Progenitor cell of endocrine pancreas (in vitro differentiated cells): ENCODE measurements at regions not wholly inside any gene's neighbourhood (a gene's known extent, or its start where the extent isn't known, plus 50 kb on each side); places are given as distances from the start of the nearest gene placed in this dataset.

Experiments used
- DNase-seq: peaks from one replicate; pipeline ENCODE4 v3.0.0; 2021; ENCODE audit warnings: low spot score; ENCODE audit not compliant: unreplicated experiment
- H3K27ac Mint-ChIP-seq: 2 replicates; pipeline ENCODE4 v1.8.0; 2021; ENCODE audit warnings: mild to moderate bottlenecking, moderate library complexity, mixed read lengths
- H3K27me3 Mint-ChIP-seq: 2 replicates; pipeline ENCODE4 v1.8.0; 2021; ENCODE audit warnings: mixed read lengths
- H3K36me3 Mint-ChIP-seq: 2 replicates; pipeline ENCODE4 v1.8.0; 2022; ENCODE audit warnings: mixed read lengths; ENCODE audit not compliant: insufficient read depth
- H3K4me1 Mint-ChIP-seq: 2 replicates; pipeline ENCODE4 v1.8.0; 2021; ENCODE audit warnings: low read depth, mixed read lengths
- H3K4me3 Mint-ChIP-seq: 2 replicates; pipeline ENCODE4 v1.8.0; 2021; ENCODE audit warnings: low read depth, mild to moderate bottlenecking, moderate library complexity, mixed read lengths
- H3K9me3 Mint-ChIP-seq: 2 replicates; pipeline ENCODE4 v1.8.0; 2021; ENCODE audit warnings: low read depth, mixed read lengths
- CTCF ChIP-seq: fragments of 200-600 bp; sonication (generic); IDR thresholded peaks from one replicate; pipeline ENCODE4 v1.5.0; 2021; ENCODE audit warnings: antibody characterized with exemption, mild to moderate bottlenecking; ENCODE audit not compliant: unreplicated experiment

GRCh38 chr4:115424852-115425251 is 311.4 kb upstream of the NDST4 start:
- H3K36me3 Mint-ChIP-seq, result peaks cover 2% of the 10 kb centered on the region
- peaks cover 4% of the 10 kb centered on the region for H3K4me1 Mint-ChIP-seq
- no peak for TF ChIP-seq CTCF
- no peaks in the 10 kb centered on the region for H3K27me3 Mint-ChIP-seq
- H3K27ac Mint-ChIP-seq, result no peak overlapping the region
- no peak for DNase-seq
- no peak overlapping the region for H3K4me3 Mint-ChIP-seq
- peaks cover 9% of the 10 kb centered on the region for H3K9me3 Mint-ChIP-seq

GRCh38 chr4:115418635-115419396 is 305.4 kb upstream of the NDST4 start:
- H3K4me3 Mint-ChIP-seq, result no peak overlapping the region
- H3K36me3 Mint-ChIP-seq, result peaks cover 2% of the 10 kb centered on the region
- no peaks in the 10 kb centered on the region for H3K27me3 Mint-ChIP-seq
- DNase-seq, result no peak
- H3K9me3 Mint-ChIP-seq, result peaks cover 12% of the 10 kb centered on the region
- H3K4me1 Mint-ChIP-seq, result no peaks in the 10 kb centered on the region
- no peak overlapping the region for H3K27ac Mint-ChIP-seq
- no peak for TF ChIP-seq CTCF

DNA sequence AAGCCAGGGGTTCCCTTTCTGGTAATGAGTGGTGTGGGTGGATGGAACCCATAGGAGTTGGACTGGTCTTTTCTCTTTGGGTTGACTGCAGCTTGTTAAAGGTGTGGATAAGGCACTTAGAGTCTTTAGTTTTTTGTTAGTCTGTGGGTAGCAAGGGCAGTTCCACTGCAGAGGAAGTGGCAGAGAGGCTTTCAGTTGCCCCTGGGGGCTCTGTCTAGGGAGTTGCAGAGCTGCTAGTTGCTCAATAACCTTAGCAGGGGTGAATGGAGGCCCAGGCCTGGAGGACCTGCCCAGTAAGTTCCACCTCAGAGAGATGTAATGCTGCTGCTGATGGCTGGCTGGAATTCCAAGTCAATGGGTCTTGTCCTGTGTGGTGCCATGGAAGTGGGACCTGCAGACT is 282.6 kb upstream of the NDST4 start:
- peaks cover 17% of the 10 kb centered on the region for H3K9me3 Mint-ChIP-seq
- DNase-seq, result no peak
- no peaks in the 10 kb centered on the region for H3K4me1 Mint-ChIP-seq
- no peak for TF ChIP-seq CTCF
- H3K27ac Mint-ChIP-seq, result no peak overlapping the region
- no peaks in the 10 kb centered on the region for H3K36me3 Mint-ChIP-seq
- no peak overlapping the region for H3K4me3 Mint-ChIP-seq
- no peaks in the 10 kb centered on the region for H3K27me3 Mint-ChIP-seq

DNA sequence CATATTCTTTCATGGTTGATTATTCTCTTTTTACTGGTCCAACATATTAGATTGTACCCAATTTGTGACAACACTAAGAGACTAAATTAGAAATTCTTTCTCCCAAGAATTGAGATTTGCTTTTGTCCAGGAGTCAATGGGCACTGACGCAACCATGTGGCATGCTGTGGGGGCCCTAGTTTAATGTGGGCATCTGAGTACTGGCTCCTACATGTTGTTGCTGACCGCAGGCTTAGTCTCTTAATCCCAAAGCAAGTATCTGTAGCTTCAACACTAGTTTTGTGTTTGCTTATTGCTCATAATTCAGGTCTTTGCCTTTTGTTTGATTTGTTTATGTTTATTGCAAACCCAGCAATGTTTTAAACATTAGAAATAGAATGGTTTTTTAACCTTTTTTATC is 263.4 kb upstream of the NDST4 start:
- Mint-ChIP-seq H3K27ac (no peak overlapping the region), H3K4me1 (peaks cover 8% of the 10 kb centered on the region), H3K4me3 (no peak overlapping the region), H3K27me3 (no peaks in the 10 kb centered on the region), H3K9me3 (no peaks in the 10 kb centered on the region), H3K36me3 (no peaks in the 10 kb centered on the region)
- TF ChIP-seq CTCF, result no peak
- DNase-seq, result no peak

DNA sequence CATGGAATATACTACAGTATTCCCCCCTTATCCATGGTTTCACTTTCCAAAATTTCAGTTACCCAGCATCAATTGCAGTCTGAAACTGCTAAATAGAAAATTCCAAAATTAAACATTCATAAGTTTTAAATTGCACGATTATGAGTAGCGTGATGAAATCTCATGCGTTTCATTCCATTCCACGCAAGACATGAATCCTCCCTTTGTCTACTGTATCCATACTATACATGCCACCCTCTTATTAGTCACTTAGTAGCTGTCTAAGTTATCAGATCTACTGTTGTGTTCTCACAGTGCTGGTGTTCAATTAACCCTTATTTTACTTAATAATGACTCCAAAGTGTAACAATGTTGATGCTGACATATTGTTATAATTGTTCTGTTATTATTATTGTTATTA is 261.2 kb upstream of the NDST4 start:
- Mint-ChIP-seq H3K27ac (no peak overlapping the region), H3K27me3 (no peaks in the 10 kb centered on the region), H3K4me3 (no peak overlapping the region), H3K36me3 (no peaks in the 10 kb centered on the region), H3K4me1 (peaks cover 8% of the 10 kb centered on the region), H3K9me3 (no peaks in the 10 kb centered on the region)
- DNase-seq, result no peak
- no peak for TF ChIP-seq CTCF
